IMR-90 (cell line): ENCODE measurements at regions not wholly inside any gene's neighbourhood (a gene's known extent, or its start where the extent isn't known, plus 50 kb on each side); places are given as distances from the start of the nearest gene placed in this dataset.

Source experiments
- ATAC-seq: fragments of 200-7000 bp; cut with Tn5 transposase; 2 replicates; pipeline ENCODE4 v1.9.1; 2020; ENCODE audit warnings: low read depth, mild to moderate bottlenecking, moderate library complexity
- BruUV-seq: library from RNA; stranded (reverse); fragments of 400-500 nt; replicated peaks from 2 replicates; lab custom pipeline; 2021; lab: Mats Ljungman, UMichigan
- CTCF ChIA-PET: fragments of 300-600 bp; formaldehyde crosslinking; extraction: SDS; loops from one replicate; lab custom pipeline; 2021; ENCODE audit warnings: antibody characterized with exemption; lab: Yijun Ruan, JAX
- POLR2A ChIA-PET: fragments of 300-600 bp; sonication (Branson Sonifier 250); formaldehyde crosslinking; loops from one replicate; lab custom pipeline; 2022; ENCODE audit warnings: antibody characterized with exemption; ENCODE audit not compliant: unreplicated experiment; lab: Charles Lee
- DNase-seq: peaks from one replicate; pipeline ENCODE4 v3.0.0; 2013
- H2AFZ ChIP-seq: replicated peaks from 2 replicates; pipeline ENCODE3; 2013; ENCODE audit warnings: low read length, mild to moderate bottlenecking; ENCODE audit not compliant: poor library complexity
- H2AK5ac ChIP-seq: 2 replicates; pipeline ENCODE4 v1.6.1; 2013; ENCODE audit warnings: low read depth, low read length, inconsistent platforms
- H2AK9ac ChIP-seq: replicated peaks from 2 replicates; pipeline ENCODE3; 2013; ENCODE audit warnings: mild to moderate bottlenecking, low read depth, low read length, moderate library complexity; ENCODE audit not compliant: poor library complexity
- H2BK120ac ChIP-seq: 2 replicates; pipeline ENCODE4 v1.6.1; 2013; ENCODE audit warnings: low read depth, low read length, inconsistent platforms
- H2BK15ac ChIP-seq: 3 replicates; pipeline ENCODE4 v1.6.1; 2013; ENCODE audit warnings: low read depth, low read length, inconsistent platforms
- H2BK20ac ChIP-seq: 2 replicates; pipeline ENCODE4 v1.6.1; 2013; ENCODE audit warnings: low read depth, mild to moderate bottlenecking, inconsistent platforms, low read length, moderate library complexity
- H2BK5ac ChIP-seq: 2 replicates; pipeline ENCODE4 v1.6.1; 2013; ENCODE audit warnings: mild to moderate bottlenecking, low read depth, low read length, inconsistent platforms; ENCODE audit not compliant: poor library complexity, severe bottlenecking
- H3K14ac ChIP-seq: replicated peaks from 2 replicates; pipeline ENCODE4 v1.6.1; 2013; ENCODE audit warnings: low read depth, low read length, inconsistent platforms
- H3K18ac ChIP-seq: 2 replicates; pipeline ENCODE4 v1.6.1; 2013; ENCODE audit warnings: low read depth, low read length, control low read depth
- H3K23ac ChIP-seq: 2 replicates; pipeline ENCODE4 v1.6.1; 2013; ENCODE audit warnings: low read depth, low read length, inconsistent platforms
- H3K27ac ChIP-seq: 2 replicates; pipeline ENCODE4 v1.5.1; 2013; ENCODE audit warnings: mild to moderate bottlenecking, control low read depth, low read length; ENCODE audit not compliant: insufficient read depth
- H3K27me3 ChIP-seq: 2 replicates; pipeline ENCODE4 v1.6.1; 2013; ENCODE audit warnings: low read length; ENCODE audit not compliant: control insufficient read depth, insufficient read depth
- H3K36me3 ChIP-seq: 2 replicates; pipeline ENCODE4 v1.6.1; 2013; ENCODE audit warnings: low read length, mixed read lengths; ENCODE audit not compliant: control insufficient read depth, insufficient read depth
- H3K4ac ChIP-seq: 2 replicates; pipeline ENCODE4 v1.6.1; 2013; ENCODE audit warnings: low read depth, low read length, inconsistent platforms
- H3K4me1 ChIP-seq: 2 replicates; pipeline ENCODE4 v1.6.1; 2013; ENCODE audit warnings: low read length, mixed read lengths; ENCODE audit not compliant: control insufficient read depth, insufficient read depth
- H3K4me2 ChIP-seq: 2 replicates; pipeline ENCODE4 v1.6.1; 2013; ENCODE audit warnings: low read depth, mild to moderate bottlenecking, control low read depth, low read length, moderate library complexity
- H3K4me3 ChIP-seq: 2 replicates; pipeline ENCODE4 v1.5.1; 2013; ENCODE audit warnings: low read depth, mild to moderate bottlenecking, control low read depth, low read length, moderate library complexity; ENCODE audit not compliant: insufficient read depth
- H3K56ac ChIP-seq: 2 replicates; pipeline ENCODE4 v1.6.1; 2013; ENCODE audit warnings: low read length, inconsistent platforms; ENCODE audit not compliant: insufficient read depth; ENCODE audit errors: extremely low read depth
- H3K79me1 ChIP-seq, 2 experiments: 2 replicates each; pipeline ENCODE4 v1.6.1; 2013; ENCODE audit warnings: low read length in 2 of 2, inconsistent platforms in 1 of 2, low read depth in 1 of 2
- H3K9ac ChIP-seq: 2 replicates; pipeline ENCODE4 v1.6.1; 2013; ENCODE audit warnings: low read depth, low read length, control low read depth
- H3K9me1 ChIP-seq: 2 replicates; pipeline ENCODE4 v1.6.1; 2013; ENCODE audit warnings: low read length, inconsistent platforms; ENCODE audit not compliant: insufficient read depth
- H3K9me3 ChIP-seq: 2 replicates; pipeline ENCODE4 v1.6.1; 2013; ENCODE audit warnings: low read length; ENCODE audit not compliant: control insufficient read depth, insufficient read depth
- H4K20me1 ChIP-seq: 2 replicates; pipeline ENCODE4 v1.6.1; 2013; ENCODE audit warnings: low read length, inconsistent platforms; ENCODE audit not compliant: insufficient read depth
- H4K5ac ChIP-seq: 2 replicates; pipeline ENCODE4 v1.6.1; 2013; ENCODE audit warnings: mild to moderate bottlenecking, low read depth, low read length, control low read depth
- H4K8ac ChIP-seq, 2 experiments: 2 replicates each; pipeline ENCODE4 v1.6.1; 2013; ENCODE audit warnings: low read depth in 2 of 2, low read length in 2 of 2, control low read depth in 1 of 2, inconsistent platforms in 1 of 2
- H4K91ac ChIP-seq: 2 replicates; pipeline ENCODE4 v1.6.1; 2013; ENCODE audit warnings: low read depth, low read length, inconsistent platforms; ENCODE audit not compliant: insufficient read depth
- BHLHE40 ChIP-seq: fragments of 150-350 bp; IDR thresholded peaks from 2 replicates; pipeline ENCODE4 v1.6.1; 2016; ENCODE audit warnings: mild to moderate bottlenecking, low read depth, low read length
- CEBPB ChIP-seq: IDR thresholded peaks from 2 replicates; pipeline ENCODE4 v1.6.1; 2012; ENCODE audit warnings: low read depth, low read length, improper control_type of control experiment
- CHD1 ChIP-seq: IDR thresholded peaks from 2 replicates; pipeline ENCODE4 v1.6.1; 2012; ENCODE audit warnings: low read depth, low read length, improper control_type of control experiment
- ELK1 ChIP-seq: fragments of 150-350 bp; IDR thresholded peaks from 2 replicates; pipeline ENCODE4 v1.6.1; 2016; ENCODE audit warnings: low read depth, mild to moderate bottlenecking, low read length, moderate library complexity, borderline replicate concordance
- MAFK ChIP-seq: IDR thresholded peaks from 2 replicates; pipeline ENCODE4 v1.6.1; 2012; ENCODE audit warnings: low read depth, low read length, improper control_type of control experiment
- MAZ ChIP-seq: IDR thresholded peaks from 2 replicates; pipeline ENCODE4 v1.6.1; 2012; ENCODE audit warnings: low read depth, mild to moderate bottlenecking, low read length, improper control_type of control experiment, moderate library complexity, borderline replicate concordance
- MXI1 ChIP-seq: IDR thresholded peaks from 2 replicates; pipeline ENCODE4 v1.6.1; 2012; ENCODE audit warnings: low read depth, mild to moderate bottlenecking, low read length, moderate library complexity, borderline replicate concordance
- RCOR1 ChIP-seq: IDR thresholded peaks from 2 replicates; pipeline ENCODE4 v1.6.1; 2012; ENCODE audit warnings: mild to moderate bottlenecking, low read length, improper control_type of control experiment; ENCODE audit not compliant: insufficient replicate concordance
- WGBS, 2 experiments: methylation state at CpG; one replicate each; pipeline versions ENCODE4 v1.1.5 to v1.1.7; 2013; ENCODE audit warnings: missing lambda C conversion rate in 2 of 2; ENCODE audit not compliant: insufficient read length in 1 of 2; ENCODE audit errors: extremely low coverage in 2 of 2; 5-methylcytosine and 5-hydroxymethylcytosine counted together
- dilution Hi-C: fragments of 300-500 bp; cut with HindIII; formaldehyde crosslinking; loops from one replicate; pipeline ENCODE4 v1.14.3; 2018; ENCODE audit warnings: low sequenced_read_pairs; ENCODE audit not compliant: unreplicated experiment
- in situ Hi-C: fragments of 300-500 bp; cut with MboI; formaldehyde crosslinking; loops from 3 replicates; pipeline ENCODE4 v1.14.3; 2019; ENCODE audit warnings: low sequenced_read_pairs, inconsistent platforms, mixed read lengths
- intact Hi-C: fragments of 100-400 bp; cut with micrococcal nuclease; formaldehyde crosslinking; loops from 2 replicates; pipeline ENCODE4 v1.10.0; 2022
- TF ChIP-seq, protein P1 (sequence below): conservative IDR thresholded peaks from 2 replicates; pipeline ENCODE4 v1.5.1; 2012; ENCODE audit warnings: mild to moderate bottlenecking, low read depth, low read length, improper control_type of control experiment

- POLR2A ChIA-PET = no interaction called here
- H2BK120ac ChIP-seq = no peak overlapping the region
- no peak overlapping the region for H2BK15ac ChIP-seq
- H4K8ac ChIP-seq = no peak overlapping the region
- H4K20me1 ChIP-seq = no peaks in the 10 kb centered on the region
- intact Hi-C loops (loop anchor here (5.0 kb wide), 1 partner anchor 504 kb away; no protein-coding TSS in a partner anchor), in situ Hi-C loops (loop anchor here (5.0 kb wide), 1 partner anchor 674 kb away; no protein-coding TSS in a partner anchor), dilution Hi-C loops (no loop called here)
- no peak overlapping the region for H4K91ac ChIP-seq
- H3K9me1 ChIP-seq = no peaks in the 10 kb centered on the region
- no peak overlapping the region for H3K23ac ChIP-seq
- H3K4me2 ChIP-seq = no peak overlapping the region
- no peak overlapping the region for H2BK5ac ChIP-seq
- no CpG with 5 or more reads among the region's 6 CpGs for WGBS, 2 experiments
- no TSS peak for BruUV-seq
- H3K9me3 ChIP-seq = no peaks in the 10 kb centered on the region
- no peak overlapping the region for H3K27ac ChIP-seq
- no peak for ATAC-seq
- no peak overlapping the region for H2AFZ ChIP-seq
- no peak overlapping the region for H4K5ac ChIP-seq
- no peak overlapping the region for H2BK20ac ChIP-seq
- H2AK9ac ChIP-seq = no peak overlapping the region
- no peak overlapping the region for H3K18ac ChIP-seq
- H3K36me3 ChIP-seq = no peaks in the 10 kb centered on the region
- DNase-seq = no peak
- H3K14ac ChIP-seq = no peak overlapping the region
- no peaks in the 10 kb centered on the region for H3K79me1 ChIP-seq
- no peak overlapping the region for H3K9ac ChIP-seq
- CTCF ChIA-PET = no interaction called here
- H3K4me1 ChIP-seq = no peaks in the 10 kb centered on the region
- no peak overlapping the region for H2AK5ac ChIP-seq
- no peak overlapping the region for H3K4ac ChIP-seq
- no peak overlapping the region for H3K56ac ChIP-seq
- no peak overlapping the region for H3K4me3 ChIP-seq
- H3K27me3 ChIP-seq = peaks cover 2% of the 10 kb centered on the region
- TF ChIP-seq MAZ = no peak
- no peak for TF ChIP-seq CHD1
- no peak for TF ChIP-seq MAFK
- no peak for TF ChIP-seq CEBPB
- no peak for TF ChIP-seq ELK1
- no peak for TF ChIP-seq BHLHE40
- no peak for TF ChIP-seq MXI1
- TF ChIP-seq, protein P1, sequence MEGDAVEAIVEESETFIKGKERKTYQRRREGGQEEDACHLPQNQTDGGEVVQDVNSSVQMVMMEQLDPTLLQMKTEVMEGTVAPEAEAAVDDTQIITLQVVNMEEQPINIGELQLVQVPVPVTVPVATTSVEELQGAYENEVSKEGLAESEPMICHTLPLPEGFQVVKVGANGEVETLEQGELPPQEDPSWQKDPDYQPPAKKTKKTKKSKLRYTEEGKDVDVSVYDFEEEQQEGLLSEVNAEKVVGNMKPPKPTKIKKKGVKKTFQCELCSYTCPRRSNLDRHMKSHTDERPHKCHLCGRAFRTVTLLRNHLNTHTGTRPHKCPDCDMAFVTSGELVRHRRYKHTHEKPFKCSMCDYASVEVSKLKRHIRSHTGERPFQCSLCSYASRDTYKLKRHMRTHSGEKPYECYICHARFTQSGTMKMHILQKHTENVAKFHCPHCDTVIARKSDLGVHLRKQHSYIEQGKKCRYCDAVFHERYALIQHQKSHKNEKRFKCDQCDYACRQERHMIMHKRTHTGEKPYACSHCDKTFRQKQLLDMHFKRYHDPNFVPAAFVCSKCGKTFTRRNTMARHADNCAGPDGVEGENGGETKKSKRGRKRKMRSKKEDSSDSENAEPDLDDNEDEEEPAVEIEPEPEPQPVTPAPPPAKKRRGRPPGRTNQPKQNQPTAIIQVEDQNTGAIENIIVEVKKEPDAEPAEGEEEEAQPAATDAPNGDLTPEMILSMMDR = no peak
- TF ChIP-seq RCOR1 = no peak
These were observed 132.9 kb upstream of the SLC30A5 start for GRCh38 chr5:68960961-68961360.
